ENCODE measurements at regions not wholly inside any gene's neighbourhood (a gene's known extent, or its start where the extent isn't known, plus 50 kb on each side); places are given as distances from the start of the nearest gene placed in this dataset.

- Histone ChIP-seq H3K79me1 (ENCODE audit: low read depth, low read length) (no peaks in the 10 kb centered on the region), H3K9ac (ENCODE audit: low read depth, low read length, poor library complexity) (no peak overlapping the region), H2BK12ac (ENCODE audit: low read length) (no peak overlapping the region), H3K27me3 (ENCODE audit: control insufficient read depth in 3 of 3, insufficient read depth in 3 of 3, low read depth in 1 of 3, low read length in 3 of 3) (no peaks in the 10 kb centered on the region), H3K4me2 (ENCODE audit: insufficient read depth, low read length, poor library complexity, severe bottlenecking) (no peak overlapping the region), H3K23ac (ENCODE audit: low read depth, low read length, poor library complexity) (no peak overlapping the region), H2BK5ac (ENCODE audit: low read length) (no peak overlapping the region), H4K91ac (ENCODE audit: low read depth, low read length, poor library complexity) (no peak overlapping the region), H3K18ac (ENCODE audit: low read length) (no peak overlapping the region), H4K8ac (ENCODE audit: low read depth, low read length) (no peak overlapping the region), H3K4ac (ENCODE audit: low read length) (no peak overlapping the region), H2BK15ac (ENCODE audit: low read length) (no peak overlapping the region), H3K4me1 (ENCODE audit: control insufficient read depth in 2 of 2, insufficient read depth in 1 of 2, low read depth in 1 of 2, low read length in 2 of 2) (no peaks in the 10 kb centered on the region), H2AK5ac (ENCODE audit: low read depth, low read length) (no peak overlapping the region), H2AFZ (ENCODE audit: low read length) (no peak overlapping the region), H3K9me3 (replicated peaks in 1 of 2; ENCODE audit: control insufficient read depth in 2 of 2, insufficient read depth in 1 of 2, low read depth in 1 of 2, low read length in 2 of 2) (no peaks in the 10 kb centered on the region), H3K36me3 (replicated peaks in 1 of 2; ENCODE audit: control insufficient read depth in 2 of 2, insufficient read depth in 2 of 2, low read length in 2 of 2) (no peaks in the 10 kb centered on the region), H2BK120ac (ENCODE audit: low read depth, low read length) (no peak overlapping the region), H3K14ac (ENCODE audit: low read length) (no peak overlapping the region), H3K4me3 (ENCODE audit: low read length in 2 of 2) (no peak overlapping the region), H3K27ac (replicated peaks; ENCODE audit: low read length) (no peak overlapping the region)
- no CpG with 5 or more reads among the region's 3 CpGs for WGBS, 2 donors (ENCODE audit: extremely low coverage in 2 of 2, insufficient read length in 2 of 2, insufficient replicate concordance in 1 of 2)
- no peak for DNase-seq (ENCODE audit: low spot score)
These were observed 779.1 kb upstream of the HTR2C start for GRCh38 chrX:113804819-113805218.

- no peak overlapping the region for H3K18ac ChIP-seq (ENCODE audit: low read length)
- H3K79me1 ChIP-seq (ENCODE audit: low read depth, low read length) = no peaks in the 10 kb centered on the region
- H2AFZ ChIP-seq (ENCODE audit: low read length) = no peak overlapping the region
- DNase-seq (ENCODE audit: low spot score) = no peak
- H3K4me2 ChIP-seq (ENCODE audit: insufficient read depth, low read length, poor library complexity, severe bottlenecking) = no peak overlapping the region
- H3K4me3 ChIP-seq (ENCODE audit: low read length in 2 of 2) = no peak overlapping the region
- no peak overlapping the region for H3K4ac ChIP-seq (ENCODE audit: low read length)
- H2BK120ac ChIP-seq (ENCODE audit: low read depth, low read length) = no peak overlapping the region
- H2AK5ac ChIP-seq (ENCODE audit: low read depth, low read length) = no peak overlapping the region
- H3K4me1 ChIP-seq (ENCODE audit: control insufficient read depth in 2 of 2, insufficient read depth in 1 of 2, low read depth in 1 of 2, low read length in 2 of 2) = no peaks in the 10 kb centered on the region
- H3K9ac ChIP-seq (ENCODE audit: low read depth, low read length, poor library complexity) = no peak overlapping the region
- no peak overlapping the region for H3K14ac ChIP-seq (ENCODE audit: low read length)
- H2BK15ac ChIP-seq (ENCODE audit: low read length) = no peak overlapping the region
- no peak overlapping the region for H3K27ac ChIP-seq (replicated peaks; ENCODE audit: low read length)
- H2BK5ac ChIP-seq (ENCODE audit: low read length) = no peak overlapping the region
- no peak overlapping the region for H3K23ac ChIP-seq (ENCODE audit: low read depth, low read length, poor library complexity)
- WGBS, 2 donors (ENCODE audit: extremely low coverage in 2 of 2, insufficient read length in 2 of 2, insufficient replicate concordance in 1 of 2) = no CpG with 5 or more reads among the region's 3 CpGs
- no peak overlapping the region for H4K8ac ChIP-seq (ENCODE audit: low read depth, low read length)
- no peaks in the 10 kb centered on the region for H3K9me3 ChIP-seq (replicated peaks in 1 of 2; ENCODE audit: control insufficient read depth in 2 of 2, insufficient read depth in 1 of 2, low read depth in 1 of 2, low read length in 2 of 2)
- no peak overlapping the region for H4K91ac ChIP-seq (ENCODE audit: low read depth, low read length, poor library complexity)
- H3K27me3 ChIP-seq (ENCODE audit: control insufficient read depth in 3 of 3, insufficient read depth in 3 of 3, low read depth in 1 of 3, low read length in 3 of 3) = no peaks in the 10 kb centered on the region
- no peak overlapping the region for H2BK12ac ChIP-seq (ENCODE audit: low read length)
- no peaks in the 10 kb centered on the region for H3K36me3 ChIP-seq (replicated peaks in 1 of 2; ENCODE audit: control insufficient read depth in 2 of 2, insufficient read depth in 2 of 2, low read length in 2 of 2)
These were observed 779.6 kb upstream of the HTR2C start for GRCh38 chrX:113804291-113804690.

GRCh38 chrX:113802837-113803236, 781.0 kb upstream of the HTR2C start:
- no peak overlapping the region for H4K8ac ChIP-seq (ENCODE audit: low read depth, low read length)
- H2AFZ ChIP-seq (ENCODE audit: low read length) = no peak overlapping the region
- H2AK5ac ChIP-seq (ENCODE audit: low read depth, low read length) = no peak overlapping the region
- H3K9ac ChIP-seq (ENCODE audit: low read depth, low read length, poor library complexity) = no peak overlapping the region
- H3K27me3 ChIP-seq (ENCODE audit: control insufficient read depth in 3 of 3, insufficient read depth in 3 of 3, low read depth in 1 of 3, low read length in 3 of 3) = no peaks in the 10 kb centered on the region
- H3K18ac ChIP-seq (ENCODE audit: low read length) = no peak overlapping the region
- no peaks in the 10 kb centered on the region for H3K36me3 ChIP-seq (replicated peaks in 1 of 2; ENCODE audit: control insufficient read depth in 2 of 2, insufficient read depth in 2 of 2, low read length in 2 of 2)
- H3K4me1 ChIP-seq (ENCODE audit: control insufficient read depth in 2 of 2, insufficient read depth in 1 of 2, low read depth in 1 of 2, low read length in 2 of 2) = no peaks in the 10 kb centered on the region
- no peak overlapping the region for H3K4me2 ChIP-seq (ENCODE audit: insufficient read depth, low read length, poor library complexity, severe bottlenecking)
- no peak overlapping the region for H2BK15ac ChIP-seq (ENCODE audit: low read length)
- H2BK5ac ChIP-seq (ENCODE audit: low read length) = no peak overlapping the region
- H3K4me3 ChIP-seq (ENCODE audit: low read length in 2 of 2) = no peak overlapping the region
- H2BK12ac ChIP-seq (ENCODE audit: low read length) = no peak overlapping the region
- no peak overlapping the region for H3K14ac ChIP-seq (ENCODE audit: low read length)
- H3K4ac ChIP-seq (ENCODE audit: low read length) = no peak overlapping the region
- no peaks in the 10 kb centered on the region for H3K9me3 ChIP-seq (replicated peaks in 1 of 2; ENCODE audit: control insufficient read depth in 2 of 2, insufficient read depth in 1 of 2, low read depth in 1 of 2, low read length in 2 of 2)
- H2BK120ac ChIP-seq (ENCODE audit: low read depth, low read length) = no peak overlapping the region
- no CpG with 5 or more reads among the region's 4 CpGs for WGBS, 2 donors (ENCODE audit: extremely low coverage in 2 of 2, insufficient read length in 2 of 2, insufficient replicate concordance in 1 of 2)
- H3K23ac ChIP-seq (ENCODE audit: low read depth, low read length, poor library complexity) = no peak overlapping the region
- no peak overlapping the region for H4K91ac ChIP-seq (ENCODE audit: low read depth, low read length, poor library complexity)
- H3K27ac ChIP-seq (replicated peaks; ENCODE audit: low read length) = no peak overlapping the region
- no peaks in the 10 kb centered on the region for H3K79me1 ChIP-seq (ENCODE audit: low read depth, low read length)
- DNase-seq (ENCODE audit: low spot score) = no peak

GRCh38 chrX:113800955-113801354, 782.9 kb upstream of the HTR2C start:
- Histone ChIP-seq H3K36me3 (replicated peaks in 1 of 2; ENCODE audit: control insufficient read depth in 2 of 2, insufficient read depth in 2 of 2, low read length in 2 of 2) (no peaks in the 10 kb centered on the region), H3K14ac (ENCODE audit: low read length) (no peak overlapping the region), H3K27ac (replicated peaks; ENCODE audit: low read length) (no peak overlapping the region), H3K9me3 (replicated peaks in 1 of 2; ENCODE audit: control insufficient read depth in 2 of 2, insufficient read depth in 1 of 2, low read depth in 1 of 2, low read length in 2 of 2) (no peaks in the 10 kb centered on the region), H3K4me2 (ENCODE audit: insufficient read depth, low read length, poor library complexity, severe bottlenecking) (no peak overlapping the region), H2BK120ac (ENCODE audit: low read depth, low read length) (no peak overlapping the region), H3K4ac (ENCODE audit: low read length) (no peak overlapping the region), H3K18ac (ENCODE audit: low read length) (no peak overlapping the region), H4K8ac (ENCODE audit: low read depth, low read length) (no peak overlapping the region), H3K4me1 (ENCODE audit: control insufficient read depth in 2 of 2, insufficient read depth in 1 of 2, low read depth in 1 of 2, low read length in 2 of 2) (no peaks in the 10 kb centered on the region), H3K23ac (ENCODE audit: low read depth, low read length, poor library complexity) (no peak overlapping the region), H2AK5ac (ENCODE audit: low read depth, low read length) (no peak overlapping the region), H2BK5ac (ENCODE audit: low read length) (no peak overlapping the region), H3K9ac (ENCODE audit: low read depth, low read length, poor library complexity) (no peak overlapping the region), H3K79me1 (ENCODE audit: low read depth, low read length) (no peaks in the 10 kb centered on the region), H4K91ac (ENCODE audit: low read depth, low read length, poor library complexity) (no peak overlapping the region), H2BK12ac (ENCODE audit: low read length) (no peak overlapping the region), H3K4me3 (ENCODE audit: low read length in 2 of 2) (no peak overlapping the region), H2AFZ (ENCODE audit: low read length) (no peak overlapping the region), H3K27me3 (ENCODE audit: control insufficient read depth in 3 of 3, insufficient read depth in 3 of 3, low read depth in 1 of 3, low read length in 3 of 3) (no peaks in the 10 kb centered on the region), H2BK15ac (ENCODE audit: low read length) (no peak overlapping the region)
- DNase-seq (ENCODE audit: low spot score) = no peak

Data from neuronal stem cell (in vitro differentiated cells).